GM19395 (cell line): ENCODE measurements at regions not wholly inside any gene's neighbourhood (a gene's known extent, or its start where the extent isn't known, plus 50 kb on each side); places are given as distances from the start of the nearest gene placed in this dataset.

Experiments used
- ATAC-seq: cut with Tn5 transposase; IDR thresholded peaks from one replicate; pipeline ENCODE4 v1.9.1; 2021; ENCODE audit warnings: mild to moderate bottlenecking, moderate library complexity; ENCODE audit not compliant: unreplicated experiment

DNA sequence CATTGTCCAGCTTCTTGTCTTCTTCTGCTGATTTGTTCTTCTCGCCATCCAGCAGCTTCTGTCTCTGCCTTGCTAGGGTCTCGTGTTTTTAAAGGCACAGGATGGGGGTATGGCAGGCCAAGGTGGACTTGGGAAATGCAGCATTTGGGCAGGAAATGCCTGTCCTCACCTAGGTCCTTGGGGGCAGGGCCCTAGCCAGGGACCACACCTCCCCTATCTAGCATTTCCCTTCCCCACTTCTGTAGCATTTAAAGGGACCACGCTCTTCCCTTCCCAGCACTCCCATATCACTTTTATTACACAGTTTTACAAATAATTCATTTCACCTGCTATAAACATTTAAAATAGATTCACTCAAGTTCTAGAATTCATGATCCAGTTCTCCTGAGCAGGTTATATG, 315.4 kb upstream of the LMCD1 start:
- ATAC-seq = no peak

DNA sequence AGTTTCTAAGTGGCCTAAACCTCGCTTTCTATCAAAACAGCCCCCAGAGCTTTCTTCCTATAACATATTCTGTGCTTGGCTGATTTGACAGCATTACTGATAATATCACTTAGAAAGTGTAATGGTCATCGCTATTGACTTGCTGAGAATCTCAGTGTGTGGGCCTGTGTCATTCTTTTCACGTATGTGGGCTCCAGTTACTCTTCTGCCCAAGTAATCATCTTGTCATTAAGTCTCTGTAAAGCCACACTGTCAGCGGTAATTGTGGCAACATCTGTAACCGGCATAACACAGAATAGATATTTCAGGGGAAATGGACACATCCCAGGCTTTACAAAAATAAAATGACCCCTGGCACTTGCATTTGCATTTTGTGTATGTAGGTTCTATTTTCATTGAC, 313.6 kb upstream of the LMCD1 start:
- no peak for ATAC-seq

DNA sequence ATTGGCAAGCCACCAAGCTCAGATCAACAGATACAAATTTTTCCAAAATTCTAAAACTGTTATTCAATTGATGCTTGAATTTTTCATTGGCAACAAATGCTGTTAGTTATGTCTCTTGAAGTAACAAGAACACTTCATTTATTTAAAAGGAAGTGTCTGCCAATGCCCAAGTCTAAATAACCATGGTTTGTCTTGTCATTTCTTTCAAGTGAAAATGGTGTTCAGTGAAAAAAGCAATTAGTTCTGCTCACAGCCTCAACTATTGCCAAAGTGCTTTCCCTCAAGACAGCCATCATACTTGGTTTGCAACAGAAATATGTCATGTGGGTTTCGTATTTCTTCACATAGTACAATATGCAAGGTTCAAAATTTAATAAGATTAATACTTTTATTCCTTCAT, 312.6 kb upstream of the LMCD1 start:
- ATAC-seq = no peak

DNA sequence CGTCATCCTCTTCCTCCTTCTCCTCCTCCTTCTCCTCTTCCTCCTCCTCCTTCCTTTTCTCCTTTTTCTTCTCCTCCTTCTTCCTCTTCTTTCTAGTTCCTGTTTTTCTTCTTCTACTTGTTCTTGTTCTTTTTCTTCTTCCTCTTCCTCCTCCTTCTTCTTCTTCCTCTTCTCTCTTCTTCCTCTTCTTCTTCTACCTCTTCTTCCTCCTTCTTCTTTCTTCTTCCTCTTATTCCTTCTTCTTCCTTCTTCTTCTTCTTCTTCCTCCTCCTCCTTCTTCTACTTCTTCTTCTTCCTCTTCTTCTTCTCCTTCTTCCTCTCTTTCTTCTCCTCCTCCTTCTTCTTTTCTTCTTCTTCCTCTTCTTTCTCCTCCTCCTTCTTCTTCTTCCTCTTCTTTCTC, 310.2 kb upstream of the LMCD1 start:
- no peak for ATAC-seq

DNA sequence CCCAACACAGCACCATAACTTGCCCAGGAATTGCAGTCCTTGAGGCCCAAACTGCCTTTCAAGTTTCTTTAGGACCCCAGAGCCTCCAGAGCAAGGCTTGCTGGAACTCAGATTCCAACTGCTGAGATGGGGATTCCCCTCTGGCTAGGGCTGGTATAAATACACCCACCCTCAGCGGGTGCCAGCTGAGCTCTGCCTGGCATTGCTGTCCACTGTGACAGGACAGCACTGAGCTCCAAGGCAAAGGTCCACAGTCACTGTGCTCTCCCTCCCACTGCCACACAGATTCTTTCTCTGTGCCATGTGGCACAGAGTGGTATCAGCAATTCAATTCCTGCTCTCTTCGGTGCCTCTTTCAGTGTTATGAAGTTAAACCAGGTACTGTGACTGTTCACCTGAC, 304.2 kb upstream of the LMCD1 start:
- no peak for ATAC-seq

DNA sequence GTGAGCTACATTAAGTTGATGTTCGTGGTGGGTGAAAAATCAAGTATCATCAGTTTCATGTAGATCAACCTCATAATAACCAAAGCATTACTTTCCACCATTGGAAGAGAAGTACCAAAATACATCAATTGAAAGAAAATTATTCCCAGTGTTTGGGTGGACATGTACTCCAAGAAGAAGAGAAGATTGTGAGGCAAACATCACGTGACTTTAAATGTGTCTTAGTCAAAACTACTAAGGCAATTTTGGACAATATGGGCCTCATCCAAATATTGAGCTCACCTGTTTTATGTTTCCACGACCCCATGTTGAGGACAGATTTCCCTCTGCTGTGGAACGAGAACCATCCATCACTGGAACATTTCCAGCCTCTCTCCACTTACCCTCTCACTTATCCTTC, 303.0 kb upstream of the LMCD1 start:
- ATAC-seq = no peak

DNA sequence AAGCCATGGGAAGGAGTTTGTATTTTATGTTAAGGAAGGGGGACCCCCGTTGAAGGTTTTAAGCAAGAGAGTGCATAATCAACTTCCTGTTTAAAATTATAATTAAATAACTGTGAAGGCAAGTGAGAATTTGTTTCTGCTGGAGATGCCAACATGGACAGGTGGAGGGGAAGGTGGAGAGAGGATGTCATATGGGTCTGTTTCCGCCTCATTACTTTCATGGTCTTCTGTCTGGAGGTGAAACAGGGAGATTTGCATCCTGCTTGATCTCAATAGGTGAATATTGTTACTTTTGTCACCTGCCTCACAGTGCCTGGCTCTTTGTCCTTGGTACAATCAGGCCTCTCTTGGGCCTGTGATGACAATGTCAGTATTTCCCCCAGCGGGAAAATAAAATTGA, 300.6 kb upstream of the LMCD1 start:
- no peak for ATAC-seq

DNA sequence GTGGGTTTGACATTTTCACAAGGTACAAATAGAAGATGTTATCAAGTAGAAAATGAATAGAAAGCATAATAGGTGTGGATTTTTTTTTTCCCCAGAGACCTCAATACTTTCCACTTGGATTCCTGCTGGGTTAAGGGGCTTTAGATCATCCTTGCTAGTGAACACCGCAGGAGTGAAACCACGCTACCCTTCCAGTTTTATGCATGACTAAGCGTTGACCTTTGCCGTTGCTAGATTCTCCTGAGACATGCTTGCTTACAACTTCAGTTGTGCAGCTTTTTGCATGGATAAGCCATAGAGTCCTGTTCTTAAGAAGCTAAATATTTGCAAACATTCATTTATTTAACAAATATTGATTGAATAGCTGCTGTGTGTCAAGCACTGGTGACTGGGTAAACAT, 299.7 kb upstream of the LMCD1 start:
- no peak for ATAC-seq

DNA sequence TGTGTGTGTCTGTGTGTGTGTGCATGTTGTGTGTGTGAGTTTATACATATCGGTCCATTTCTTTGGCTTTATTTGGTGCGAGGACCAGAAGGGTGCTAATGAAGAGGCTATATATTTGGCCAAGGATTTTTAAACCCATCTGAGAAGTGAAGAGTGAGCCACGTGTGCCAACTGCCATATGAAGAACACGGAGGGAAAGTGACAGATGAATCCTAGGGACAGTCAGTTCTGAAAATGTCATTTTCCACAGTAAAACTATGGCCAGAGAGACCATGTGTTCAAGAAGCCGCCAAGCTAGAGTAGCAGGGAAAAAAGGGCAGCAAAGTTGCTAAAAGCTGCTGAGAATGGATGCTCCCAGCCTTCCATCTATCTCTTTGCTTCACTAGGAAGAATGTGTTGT, 297.3 kb upstream of the LMCD1 start:
- no peak for ATAC-seq

DNA sequence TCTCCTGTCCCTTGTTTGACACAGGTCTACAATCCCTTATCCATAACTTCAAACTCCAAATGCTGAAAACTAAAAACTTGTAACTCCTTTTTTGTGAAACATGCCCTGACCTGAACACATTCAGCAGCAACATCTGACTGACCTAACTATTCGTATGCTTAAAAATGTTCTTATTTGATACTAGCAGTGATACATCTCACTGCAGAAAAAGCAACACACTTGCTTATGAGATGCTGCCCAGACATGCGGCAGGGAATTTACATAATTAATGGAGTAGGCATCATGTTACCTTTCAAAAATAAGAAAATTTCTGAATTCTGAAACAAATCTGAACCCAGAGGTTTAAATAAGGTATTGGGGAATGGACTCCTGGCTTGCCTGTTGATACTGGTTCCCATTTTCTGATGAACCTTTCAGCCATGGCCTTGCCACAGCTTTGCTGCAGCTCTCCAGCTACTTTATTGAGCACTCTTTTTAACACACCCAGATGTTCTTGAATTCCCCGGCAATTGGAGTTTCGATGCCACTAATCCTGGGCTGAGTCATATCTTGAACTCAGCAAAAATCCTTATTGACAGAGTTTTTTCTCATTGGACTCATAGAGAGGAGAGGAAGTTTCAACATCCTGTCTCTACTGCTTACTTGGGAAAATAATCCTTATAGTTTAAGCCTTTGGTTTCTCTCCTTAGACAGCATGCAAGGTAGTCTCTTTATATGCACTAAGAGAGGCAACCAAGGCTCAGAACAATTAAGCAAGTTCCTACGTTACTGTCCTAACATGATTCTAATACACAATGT, 296.6 kb upstream of the LMCD1 start:
- ATAC-seq = no peak

DNA sequence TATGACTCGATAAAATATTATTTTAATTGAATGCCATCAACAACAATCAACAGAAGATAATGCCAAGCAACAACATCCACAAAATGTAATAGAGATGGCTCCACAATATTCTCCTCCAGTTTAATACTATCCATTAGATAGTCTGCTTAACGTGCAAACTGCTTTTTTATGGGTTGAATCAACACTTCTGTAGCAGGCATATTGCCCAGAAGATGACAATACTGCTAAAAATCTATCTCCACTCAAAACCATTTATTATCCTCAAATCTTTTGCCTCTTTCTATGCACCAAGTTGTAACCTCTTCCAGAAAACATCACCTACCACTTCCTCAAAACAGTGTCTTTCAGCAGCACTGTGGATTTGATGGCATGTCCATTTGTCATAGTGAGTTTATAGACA, 295.7 kb upstream of the LMCD1 start:
- ATAC-seq = no peak

DNA sequence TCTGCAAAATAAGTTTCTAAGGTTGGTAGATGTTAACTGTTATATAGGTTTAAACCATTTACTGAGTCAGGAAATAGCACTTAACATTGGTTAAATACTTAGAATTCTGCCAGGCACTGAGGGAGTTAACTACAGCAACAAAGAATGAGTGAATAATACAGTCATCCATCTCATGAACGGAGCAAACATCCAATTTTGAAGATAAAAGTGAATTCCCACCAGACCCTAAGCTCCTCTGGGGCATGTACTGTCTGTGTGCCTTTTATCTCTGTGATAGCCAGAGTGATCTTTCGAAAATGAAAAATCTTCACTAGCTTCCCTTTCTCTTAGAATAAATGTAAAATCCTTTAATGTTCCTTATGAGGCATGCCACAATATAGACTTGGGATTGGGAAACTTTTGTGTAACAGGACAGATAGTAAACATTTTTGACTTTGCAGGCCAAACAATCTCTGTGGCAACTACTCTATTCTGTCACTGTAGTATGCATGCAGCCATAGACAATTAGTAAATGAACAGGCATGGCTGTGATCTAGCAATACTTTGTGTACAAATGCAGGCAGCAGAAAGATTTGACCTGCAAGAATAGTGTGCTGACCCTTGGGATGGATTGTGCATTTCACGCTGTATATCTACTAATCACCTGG, 294.5 kb upstream of the LMCD1 start:
- no peak for ATAC-seq

DNA sequence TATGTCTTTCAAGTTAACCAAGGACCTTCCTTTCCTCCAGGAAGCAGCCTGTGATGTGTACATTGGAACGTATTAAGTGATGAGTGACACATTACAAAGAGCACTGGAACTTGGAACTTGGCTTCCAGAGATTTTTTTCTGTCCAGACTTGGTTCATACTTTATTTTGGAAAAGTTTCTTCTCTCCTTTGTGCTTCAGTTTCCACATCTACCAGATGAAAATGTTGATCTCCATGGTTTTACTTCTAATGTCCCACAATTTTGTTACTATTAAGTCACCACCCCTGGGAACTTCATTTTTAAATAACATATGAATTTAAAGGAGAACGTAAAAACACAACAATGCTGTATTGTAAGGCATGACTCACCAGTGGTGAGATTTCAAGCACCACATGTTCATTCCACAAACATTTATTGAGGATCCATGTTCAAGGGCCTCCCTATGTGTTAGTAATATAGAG, 290.7 kb upstream of the LMCD1 start:
- no peak for ATAC-seq

DNA sequence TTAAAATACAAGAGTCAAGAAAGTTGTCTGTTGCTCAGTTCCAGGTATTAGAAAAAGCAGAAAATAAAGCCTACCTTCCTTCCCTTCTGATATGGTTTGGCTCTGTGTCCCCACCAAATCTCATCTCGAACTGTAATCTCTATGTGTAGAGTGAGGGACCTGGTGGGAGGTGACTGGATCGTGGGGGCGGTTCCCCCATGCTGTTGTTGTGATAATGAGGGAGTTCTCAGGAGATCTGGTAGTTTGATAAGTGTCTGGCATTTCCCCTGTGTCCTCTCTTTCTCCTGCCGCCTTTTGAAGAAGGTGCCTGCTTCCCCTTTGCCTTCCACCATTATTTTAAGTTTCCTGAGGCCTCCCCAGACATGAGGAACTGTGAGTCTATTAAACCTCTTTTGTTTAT, 288.8 kb upstream of the LMCD1 start:
- ATAC-seq = no peak

DNA sequence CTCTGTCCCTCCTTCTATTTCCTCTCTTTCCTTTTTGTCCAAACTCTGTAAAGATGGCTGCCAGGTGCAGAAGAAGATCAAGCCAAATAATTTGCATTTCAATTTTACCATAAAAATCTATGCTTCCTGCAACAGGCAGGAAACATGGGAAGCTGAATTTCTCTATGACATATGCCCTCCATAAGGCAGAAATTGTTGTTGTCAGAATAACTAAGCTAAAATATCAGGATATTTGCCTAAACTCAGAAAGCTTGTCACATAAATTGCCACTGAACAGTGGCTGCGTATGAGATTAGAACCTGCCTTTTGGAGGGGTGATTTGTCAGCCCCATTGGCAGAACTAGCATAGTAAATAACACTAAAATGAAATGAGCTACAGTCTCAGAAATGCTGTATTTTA, 288.3 kb upstream of the LMCD1 start:
- ATAC-seq = no peak

DNA sequence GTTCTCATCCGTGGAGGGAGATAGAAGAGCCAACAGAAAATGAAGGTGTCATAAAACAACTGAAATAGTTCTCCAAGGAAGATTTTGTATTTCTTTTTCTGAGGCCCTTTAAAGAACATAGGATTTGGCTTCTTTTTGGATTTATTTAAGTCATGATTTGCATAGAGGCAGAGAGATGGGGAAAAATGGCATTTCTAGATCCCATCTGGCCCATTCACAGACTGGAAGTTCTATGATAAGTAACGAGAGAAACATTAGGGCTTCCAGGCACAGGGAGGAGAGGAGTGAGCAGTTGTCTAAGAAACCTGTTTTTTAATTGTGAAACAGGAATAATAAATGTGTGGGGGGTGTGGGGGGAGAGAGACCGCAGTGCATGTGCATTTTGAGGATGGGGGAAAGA, 285.8 kb upstream of the LMCD1 start:
- no peak for ATAC-seq

DNA sequence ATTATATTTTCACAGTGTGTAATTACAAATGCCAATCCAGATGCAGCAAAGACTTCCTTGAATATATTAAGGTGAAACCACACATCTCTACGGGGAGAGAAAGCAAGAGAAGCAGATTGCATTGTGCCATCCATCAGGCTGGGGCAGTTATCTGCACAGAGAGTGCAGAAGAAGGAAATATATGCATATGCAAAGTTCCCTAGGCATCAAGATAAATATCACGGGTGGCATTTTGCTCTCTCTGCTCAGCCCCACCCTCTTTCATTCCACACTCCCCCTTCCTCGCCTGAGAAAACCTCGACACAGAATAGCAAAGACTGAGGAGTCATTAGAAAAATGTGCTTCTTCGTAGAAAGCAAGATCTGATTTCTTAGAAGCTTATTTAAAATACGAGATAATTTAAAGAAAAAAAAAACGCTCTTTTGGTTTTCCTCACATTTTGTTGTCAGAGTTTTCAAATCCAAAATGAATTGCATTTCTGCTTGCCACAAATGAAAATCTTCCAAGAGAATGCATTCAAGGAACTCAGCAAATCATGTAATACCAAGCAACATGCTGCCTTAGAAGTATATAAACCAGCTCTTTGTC, 283.2 kb upstream of the LMCD1 start:
- no peak for ATAC-seq

DNA sequence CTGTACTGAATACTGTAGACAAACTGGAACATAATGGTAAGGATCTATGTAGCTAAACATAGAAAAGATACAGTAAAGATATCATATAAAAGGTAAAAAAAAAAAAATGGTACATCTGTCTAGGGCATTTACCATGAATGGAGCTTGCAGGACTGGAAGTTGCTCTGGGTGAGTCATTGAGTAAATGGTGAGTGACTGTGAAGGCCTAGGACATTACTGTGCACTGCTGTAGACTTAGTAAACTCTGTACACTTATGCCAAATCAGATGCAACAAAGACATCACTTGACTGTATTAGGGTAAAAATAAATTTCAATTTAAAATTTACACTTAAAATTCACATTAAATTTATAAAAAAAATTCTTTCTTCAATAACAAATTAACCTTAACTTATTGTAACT, 281.3 kb upstream of the LMCD1 start:
- no peak for ATAC-seq

DNA sequence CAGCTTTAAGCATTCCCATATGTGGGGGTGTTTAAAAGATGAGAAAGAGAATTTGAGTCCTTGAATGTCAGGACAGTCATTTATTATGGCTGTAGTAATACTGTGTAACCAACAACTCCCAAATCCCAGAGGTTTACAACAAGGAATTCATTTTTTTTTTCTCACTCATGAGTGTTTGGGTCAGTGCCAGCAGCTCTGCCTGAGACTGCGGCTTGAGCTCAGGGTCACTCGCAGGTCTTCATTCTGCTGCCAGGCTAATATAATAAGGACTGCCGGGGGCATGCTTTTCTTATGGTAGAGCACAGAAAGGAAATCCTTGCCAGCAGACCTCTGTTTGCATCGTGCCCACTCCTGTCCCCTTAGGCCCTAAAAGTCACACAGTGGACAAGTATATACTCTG, 277.9 kb upstream of the LMCD1 start:
- ATAC-seq = no peak

DNA sequence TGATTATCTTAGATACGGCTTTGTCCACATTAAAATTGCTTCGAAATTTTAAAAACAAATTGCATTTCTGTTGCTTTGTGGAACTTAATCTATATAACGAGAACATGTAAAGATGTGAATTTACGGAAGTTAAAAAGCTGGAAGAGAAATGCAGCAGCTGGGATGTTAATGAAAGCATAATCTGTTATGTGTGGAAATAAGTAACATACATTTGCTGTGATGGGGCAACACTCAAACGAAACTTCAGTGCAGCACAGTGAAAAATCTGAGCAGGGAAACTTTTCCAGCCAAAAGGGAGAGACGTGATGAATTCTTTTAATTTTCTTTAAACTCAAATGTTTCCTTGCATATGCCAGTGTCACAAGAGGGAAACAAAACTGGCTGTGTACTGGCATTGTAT, 276.7 kb upstream of the LMCD1 start:
- no peak for ATAC-seq

DNA sequence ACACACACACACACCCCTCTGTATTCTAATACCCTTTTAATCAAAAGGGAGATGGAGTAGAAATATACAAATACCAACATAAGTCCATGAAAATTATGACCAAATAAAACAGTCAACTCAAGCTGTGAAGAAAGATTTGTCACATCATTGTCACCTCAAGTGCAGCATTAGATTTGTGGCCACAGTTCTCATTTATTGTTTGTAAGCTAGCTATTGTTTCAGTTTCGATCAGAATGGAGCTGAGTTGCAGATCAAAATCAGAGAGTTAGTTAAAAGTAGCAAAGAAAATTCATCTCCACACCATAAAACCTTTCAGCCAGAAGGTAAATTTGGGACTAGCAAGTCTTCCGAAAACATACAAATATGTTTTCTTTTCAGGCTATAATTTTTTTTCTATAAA, 267.7 kb upstream of the LMCD1 start:
- ATAC-seq = peak; percentile 59

DNA sequence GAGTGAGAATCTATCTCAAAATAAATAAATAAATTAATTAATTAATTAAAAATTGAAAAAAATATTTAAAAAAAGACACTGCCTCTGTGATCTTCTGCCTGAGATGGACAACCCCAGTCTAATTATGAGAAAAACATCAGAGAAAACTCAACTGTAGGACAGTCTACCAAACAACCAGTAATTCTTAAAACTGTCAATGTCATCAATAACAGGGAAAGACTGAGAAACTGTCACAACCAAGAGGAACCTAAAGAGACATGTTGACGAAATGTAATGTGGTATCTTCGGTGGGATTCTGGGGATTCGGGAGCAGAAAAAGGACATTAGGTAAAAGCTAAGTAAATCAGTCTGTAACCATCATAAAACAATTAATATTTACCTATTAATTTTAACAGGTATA, 265.4 kb upstream of the LMCD1 start:
- ATAC-seq = no peak
